CD14-positive monocyte (primary cell): ENCODE measurements at regions not wholly inside any gene's neighbourhood (a gene's known extent, or its start where the extent isn't known, plus 50 kb on each side); places are given as distances from the start of the nearest gene placed in this dataset.
A peak's percentile ranks its signal among the peaks of the same experiment; 100 is the strongest.

Experiments used
- DNase-seq, 3 donors: peaks; one replicate each; pipeline ENCODE4 v3.0.0-alpha.2; 2011 to 2022
- H2AFZ ChIP-seq: 2 replicates; pipeline ENCODE4 v1.6.0; 2012; ENCODE audit warnings: mild to moderate bottlenecking, low read depth, low read length, inconsistent platforms; ENCODE audit not compliant: insufficient read depth, poor library complexity, severe bottlenecking
- H3K27ac ChIP-seq, 2 donors: 1 replicate in 1 of 2; 2 replicates in 1 of 2; pipeline ENCODE4 v1.5.1; 2012 to 2013; ENCODE audit warnings: low read length in 2 of 2, control low read depth in 1 of 2, inconsistent platforms in 1 of 2, low read depth in 1 of 2, mild to moderate bottlenecking in 1 of 2
- H3K27me3 ChIP-seq, 2 donors: one replicate each; pipeline versions ENCODE4 v1.6.0 to v1.6.1; 2011 to 2013; ENCODE audit warnings: low read length in 2 of 2; ENCODE audit not compliant: control insufficient read depth in 2 of 2, insufficient read depth in 2 of 2
- H3K36me3 ChIP-seq, 2 donors: replicated peaks in 1 of 2; 1 replicate in 1 of 2; 2 replicates in 1 of 2; pipeline versions ENCODE4 v1.5.1 to v1.6.1; 2012 to 2013; ENCODE audit warnings: low read length in 2 of 2, control low read depth in 1 of 2, inconsistent platforms in 1 of 2, mild to moderate bottlenecking in 1 of 2; ENCODE audit not compliant: insufficient read depth in 2 of 2, control insufficient read depth in 1 of 2
- H3K4me1 ChIP-seq, 2 donors: 1 replicate in 1 of 2; 2 replicates in 1 of 2; pipeline versions ENCODE4 v1.5.1 to v1.6.1; 2012 to 2013; ENCODE audit warnings: low read length in 2 of 2, control low read depth in 1 of 2, inconsistent platforms in 1 of 2, mild to moderate bottlenecking in 1 of 2, moderate library complexity in 1 of 2; ENCODE audit not compliant: insufficient read depth in 2 of 2, control insufficient read depth in 1 of 2
- H3K4me2 ChIP-seq: replicated peaks from 2 replicates; pipeline ENCODE3; 2012; ENCODE audit warnings: low read length, moderate library complexity, mild to moderate bottlenecking; ENCODE audit not compliant: poor library complexity, severe bottlenecking; ENCODE audit errors: extremely low read depth
- H3K4me3 ChIP-seq, 3 experiments: fragments of 200-600 bp in 1 of 3; sonication (generic) in 1 of 3; replicated peaks in 1 of 3; 1 replicate in 2 of 3; 2 replicates in 1 of 3; pipeline ENCODE4 v1.5.1; 2011 to 2013; ENCODE audit warnings: low read length in 3 of 3, mild to moderate bottlenecking in 3 of 3, control low read depth in 2 of 3, low read depth in 2 of 3, inconsistent platforms in 1 of 3, moderate library complexity in 1 of 3
- H3K79me2 ChIP-seq: 2 replicates; pipeline ENCODE4 v1.6.0; 2012; ENCODE audit warnings: mild to moderate bottlenecking, control low read depth, inconsistent platforms, low read length, moderate library complexity; ENCODE audit not compliant: insufficient read depth
- H3K9ac ChIP-seq: 2 replicates; pipeline ENCODE4 v1.6.0; 2017; ENCODE audit warnings: low read length, mild to moderate bottlenecking; ENCODE audit not compliant: insufficient read depth, poor library complexity, severe bottlenecking
- H3K9me3 ChIP-seq, 2 donors: replicated peaks in 1 of 2; 1 replicate in 1 of 2; 2 replicates in 1 of 2; pipeline versions ENCODE4 v1.5.1 to v1.6.1; 2012 to 2013; ENCODE audit warnings: low read length in 2 of 2, control low read depth in 1 of 2; ENCODE audit not compliant: control insufficient read depth in 1 of 2, insufficient read depth in 1 of 2
- H4K20me1 ChIP-seq: 2 replicates; pipeline ENCODE4 v1.6.0; 2012; ENCODE audit warnings: mild to moderate bottlenecking, low read length, control low read depth, moderate library complexity; ENCODE audit not compliant: insufficient read depth
- H3K27ac Mint-ChIP-seq, 7 donors: one replicate each; pipeline ENCODE4 v1.8.0; 2020; ENCODE audit warnings: mild to moderate bottlenecking in 7 of 7, mixed read lengths in 7 of 7, moderate library complexity in 6 of 7, inconsistent platforms in 2 of 7
- H3K27me3 Mint-ChIP-seq, 3 donors: one replicate each; pipeline ENCODE4 v1.8.0; 2021 to 2022; ENCODE audit warnings: low read depth in 3 of 3, mild to moderate bottlenecking in 3 of 3, mixed read lengths in 3 of 3, moderate library complexity in 3 of 3, inconsistent platforms in 1 of 3
- H3K36me3 Mint-ChIP-seq, 2 donors: one replicate each; pipeline ENCODE4 v1.8.0; 2020; ENCODE audit warnings: mixed read lengths in 2 of 2, inconsistent platforms in 1 of 2, mild to moderate bottlenecking in 1 of 2
- H3K4me1 Mint-ChIP-seq: one replicate; pipeline ENCODE4 v1.8.0; 2020; ENCODE audit warnings: mild to moderate bottlenecking, mixed read lengths
- H3K4me3 Mint-ChIP-seq, 2 donors: one replicate each; pipeline ENCODE4 v1.8.0; 2020; ENCODE audit warnings: mild to moderate bottlenecking in 2 of 2, mixed read lengths in 2 of 2, moderate library complexity in 1 of 2
- H3K9me3 Mint-ChIP-seq, 7 donors: one replicate each; pipeline ENCODE4 v1.8.0; 2020 to 2022; ENCODE audit warnings: mixed read lengths in 7 of 7, mild to moderate bottlenecking in 6 of 7, moderate library complexity in 6 of 7, inconsistent platforms in 2 of 7
- CTCF ChIP-seq: fragments of 200-600 bp; IDR thresholded peaks from one replicate; pipeline ENCODE4 v1.8.0; 2022; ENCODE audit warnings: antibody characterized with exemption, mild to moderate bottlenecking
- WGBS: methylation state at CpG from one replicate; pipeline ENCODE4 v1.1.5; 2013; ENCODE audit warnings: missing lambda C conversion rate; ENCODE audit not compliant: insufficient coverage; 5-methylcytosine and 5-hydroxymethylcytosine counted together
- intact Hi-C, 2 donors: fragments of 100-400 bp; cut with micrococcal nuclease; formaldehyde crosslinking; loops; one replicate each; pipeline versions ENCODE4 v1.15.0 to v1.15.1; 2023

GRCh38 chr9:2281803-2282185 is 266.6 kb downstream of the SMARCA2 start:
- no peak overlapping the region for H2AFZ ChIP-seq
- Mint-ChIP-seq H3K27ac (no peak overlapping the region), H3K4me3 (no peak overlapping the region), H3K9me3 (peaks cover 0 to 5% (median 0%) of the 10 kb centered on the region in 7 donors), H3K36me3 (no peaks in the 10 kb centered on the region), H3K27me3 (peaks cover 0 to 1% (median 0%) of the 10 kb centered on the region in 3 donors), H3K4me1 (no peaks in the 10 kb centered on the region)
- WGBS: no CpG with 5 or more reads among the region's 2 CpGs
- H4K20me1 ChIP-seq: no peaks in the 10 kb centered on the region
- no peaks in the 10 kb centered on the region for H3K27me3 ChIP-seq
- TF ChIP-seq CTCF: no peak
- H3K79me2 ChIP-seq: no peaks in the 10 kb centered on the region
- intact Hi-C loops: no loop called here
- no peak overlapping the region for H3K4me2 ChIP-seq
- H3K27ac ChIP-seq: no peak overlapping the region
- no peaks in the 10 kb centered on the region for H3K4me1 ChIP-seq
- no peak for DNase-seq
- H3K36me3 ChIP-seq: no peaks in the 10 kb centered on the region
- no peak overlapping the region for H3K4me3 ChIP-seq
- H3K9me3 ChIP-seq: no peaks in the 10 kb centered on the region
- H3K9ac ChIP-seq: no peak overlapping the region

DNA sequence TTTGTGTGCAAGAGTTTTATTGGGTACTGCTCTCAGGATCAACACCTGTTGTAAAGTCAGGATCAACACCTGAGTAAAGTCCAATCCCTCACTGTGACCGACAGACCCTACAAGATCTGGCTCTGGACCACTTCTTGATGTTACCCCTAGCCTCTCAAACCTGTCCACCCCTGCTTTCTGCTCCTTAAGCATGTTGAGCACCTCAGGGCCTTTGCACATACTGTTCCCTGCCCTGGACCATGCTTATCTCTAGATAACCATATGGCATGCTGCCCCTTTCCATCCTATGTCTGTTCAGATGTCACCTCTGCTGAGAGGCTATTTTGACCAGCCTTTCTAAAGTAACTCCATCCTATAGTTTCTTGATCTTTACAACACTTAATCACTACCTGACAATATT is 269.6 kb downstream of the SMARCA2 start:
- Histone ChIP-seq H2AFZ (no peak overlapping the region), H3K36me3 (no peaks in the 10 kb centered on the region), H4K20me1 (no peaks in the 10 kb centered on the region), H3K4me3 (no peak overlapping the region), H3K27me3 (no peaks in the 10 kb centered on the region), H3K27ac (no peak overlapping the region), H3K9ac (no peak overlapping the region), H3K4me1 (peaks cover 0 to 6% of the 10 kb centered on the region in 2 donors), H3K9me3 (no peaks in the 10 kb centered on the region), H3K79me2 (no peaks in the 10 kb centered on the region), H3K4me2 (no peak overlapping the region)
- no peaks in the 10 kb centered on the region for H3K4me1 Mint-ChIP-seq
- WGBS: 86% methylated on average over 1 of the region's 1 CpG
- H3K27ac Mint-ChIP-seq: peak overlapping the region in 1 of 7 donors; percentile 65
- no peak for DNase-seq
- no peak overlapping the region for H3K4me3 Mint-ChIP-seq
- no peak for TF ChIP-seq CTCF
- H3K9me3 Mint-ChIP-seq: peaks cover 0 to 7% (median 0%) of the 10 kb centered on the region in 7 donors
- no peaks in the 10 kb centered on the region for H3K36me3 Mint-ChIP-seq
- peaks cover 0 to 11% (median 2%) of the 10 kb centered on the region in 3 donors for H3K27me3 Mint-ChIP-seq
- intact Hi-C loops: no loop called here
